GM18858 (cell line): ENCODE measurements at regions not wholly inside any gene's neighbourhood (a gene's known extent, or its start where the extent isn't known, plus 50 kb on each side); places are given as distances from the start of the nearest gene placed in this dataset.
"Not testable (repeated sequence)": the region's sequence is repeated elsewhere in the genome, so short reads cannot be mapped to it uniquely, and the experiment has no call there.

Experiments used
- ATAC-seq: cut with Tn5 transposase; IDR thresholded peaks from one replicate; pipeline ENCODE4 v1.9.1; 2021; ENCODE audit not compliant: unreplicated experiment

GRCh38 chr10:94219829-94220228 lies 142.9 kb downstream of the NOC3L start:
- no peak for ATAC-seq

GRCh38 chr10:94220717-94221116 lies 142.0 kb downstream of the NOC3L start:
- ATAC-seq, result no peak

GRCh38 chr10:94223702-94224370 lies 138.9 kb downstream of the NOC3L start:
- no peak for ATAC-seq

GRCh38 chr10:94224656-94225055 lies 138.1 kb downstream of the NOC3L start:
- no peak for ATAC-seq

- no peak for ATAC-seq
Observed at GRCh38 chr10:94225589-94225988, 137.2 kb downstream of the NOC3L start.

GRCh38 chr10:94230134-94230785 lies 132.5 kb downstream of the NOC3L start:
- no peak for ATAC-seq

- ATAC-seq, result peak; percentile 58
Observed at GRCh38 chr10:94232711-94233383, 129.9 kb downstream of the NOC3L start.

GRCh38 chr10:94235461-94235860 lies 127.3 kb downstream of the NOC3L start:
- no peak for ATAC-seq

GRCh38 chr10:94238006-94238617 lies 124.6 kb downstream of the NOC3L start:
- no peak for ATAC-seq

- ATAC-seq, result no peak
Observed at GRCh38 chr10:94239696-94240095, 123.0 kb downstream of the NOC3L start.

- ATAC-seq, result no peak
Observed at GRCh38 chr10:94240491-94240890, 122.2 kb downstream of the NOC3L start.

GRCh38 chr10:94240901-94241300 lies 121.8 kb downstream of the NOC3L start:
- ATAC-seq, result no peak

GRCh38 chr10:94251098-94251497 lies 111.6 kb downstream of the NOC3L start:
- no peak for ATAC-seq

- ATAC-seq, result no peak
Observed at GRCh38 chr10:94251568-94251967, 111.2 kb downstream of the NOC3L start.

- ATAC-seq, result not testable (repeated sequence)
Observed at GRCh38 chr10:94257407-94257806, 105.3 kb downstream of the NOC3L start.

GRCh38 chr10:94260455-94260854 lies 102.3 kb downstream of the NOC3L start:
- ATAC-seq, result no peak

- ATAC-seq, result no peak
Observed at GRCh38 chr10:94264085-94264484, 98.7 kb downstream of the NOC3L start.

GRCh38 chr10:94266091-94266490 lies 96.6 kb downstream of the NOC3L start:
- ATAC-seq, result no peak

- ATAC-seq, result no peak
Observed at GRCh38 chr10:94268652-94269051, 94.1 kb downstream of the NOC3L start.

- ATAC-seq, result no peak
Observed at GRCh38 chr10:94274142-94274787, 88.5 kb downstream of the NOC3L start.

GRCh38 chr10:94276140-94276539 lies 86.6 kb downstream of the NOC3L start:
- ATAC-seq, result no peak
